OCI-LY7 (cell line): ENCODE measurements at regions not wholly inside any gene's neighbourhood (a gene's known extent, or its start where the extent isn't known, plus 50 kb on each side); places are given as distances from the start of the nearest gene placed in this dataset.

Source experiments
- BruUV-seq: library from RNA; stranded (reverse); fragments of 400-500 nt; replicated peaks from 2 replicates; lab custom pipeline; 2021; lab: Mats Ljungman, UMichigan
- CTCF ChIA-PET: fragments of 300-600 bp; sonication (Branson Sonifier 250); formaldehyde crosslinking; loops from one replicate; lab custom pipeline; 2022; ENCODE audit warnings: antibody characterized with exemption; ENCODE audit not compliant: unreplicated experiment; lab: Charles Lee
- POLR2A ChIA-PET: fragments of 300-600 bp; sonication (Branson Sonifier 250); formaldehyde crosslinking; loops from one replicate; lab custom pipeline; 2022; ENCODE audit warnings: antibody characterized with exemption; lab: Charles Lee
- DNase-seq: peaks from one replicate; pipeline ENCODE4 v3.0.0-alpha.2; 2015; ENCODE audit warnings: low spot score
- H2AFZ ChIP-seq: fragments of 200-600 bp; sonication (generic), shearing (Covaris generic); 2 replicates; pipeline ENCODE4 v1.6.1; 2014; ENCODE audit warnings: mild to moderate bottlenecking, antibody characterized with exemption, low read length, moderate library complexity
- H3K27ac ChIP-seq: fragments of 200-600 bp; sonication (generic); 2 replicates; pipeline ENCODE4 v1.5.1; 2014; ENCODE audit warnings: mixed run types, low read depth, mild to moderate bottlenecking, moderate library complexity, low read length, inconsistent platforms; ENCODE audit not compliant: poor library complexity, severe bottlenecking
- H3K36me3 ChIP-seq: fragments of 200-600 bp; sonication (generic); 2 replicates; pipeline ENCODE4 v1.6.1; 2014; ENCODE audit warnings: mild to moderate bottlenecking, antibody characterized with exemption, low read length, moderate library complexity, mixed read lengths; ENCODE audit not compliant: insufficient read depth
- H3K4me1 ChIP-seq: fragments of 200-600 bp; sonication (generic); 2 replicates; pipeline ENCODE4 v1.5.1; 2014; ENCODE audit warnings: mild to moderate bottlenecking, low read length; ENCODE audit not compliant: insufficient read depth, poor library complexity, severe bottlenecking
- H3K4me2 ChIP-seq: fragments of 200-600 bp; sonication (generic); 2 replicates; pipeline ENCODE4 v1.6.1; 2014; ENCODE audit warnings: mild to moderate bottlenecking, low read length
- H3K4me3 ChIP-seq: fragments of 200-600 bp; sonication (generic); 2 replicates; pipeline ENCODE4 v1.5.1; 2014; ENCODE audit warnings: mild to moderate bottlenecking, low read depth, low read length; ENCODE audit not compliant: poor library complexity, severe bottlenecking
- H3K79me2 ChIP-seq: fragments of 200-600 bp; sonication (generic); 2 replicates; pipeline ENCODE4 v1.6.1; 2016; ENCODE audit warnings: low read depth, mild to moderate bottlenecking, low read length, moderate library complexity, mixed read lengths; ENCODE audit not compliant: insufficient read depth
- H3K9me2 ChIP-seq: fragments of 200-600 bp; sonication (generic); 2 replicates; pipeline ENCODE4 v1.6.1; 2016; ENCODE audit warnings: mild to moderate bottlenecking, low read length, mixed read lengths; ENCODE audit not compliant: insufficient read depth
- H3K9me3 ChIP-seq: fragments of 200-600 bp; sonication (generic); 2 replicates; pipeline ENCODE4 v1.6.1; 2014; ENCODE audit warnings: mild to moderate bottlenecking, mixed run types, low read length, mixed read lengths
- H4K20me1 ChIP-seq: fragments of 200-600 bp; sonication (generic); 2 replicates; pipeline ENCODE4 v1.6.1; 2014; ENCODE audit warnings: mild to moderate bottlenecking, antibody characterized with exemption, low read length, moderate library complexity, mixed read lengths; ENCODE audit not compliant: insufficient read depth
- EZH2phosphoT487 ChIP-seq: fragments of 200-600 bp; sonication (generic); IDR thresholded peaks from 2 replicates; pipeline ENCODE4 v1.6.1; 2018; ENCODE audit warnings: low read depth, borderline replicate concordance, mild to moderate bottlenecking, mixed run types, antibody characterized with exemption, low read length, moderate library complexity, mixed read lengths
- intact Hi-C: fragments of 100-400 bp; cut with micrococcal nuclease; formaldehyde crosslinking; loops from one replicate; pipeline ENCODE4 v1.10.0; 2022; ENCODE audit not compliant: unreplicated experiment
- TF ChIP-seq, protein P1 (sequence below): fragments of 200-600 bp; sonication (generic); conservative IDR thresholded peaks from 2 replicates; pipeline ENCODE4 v1.5.1; 2014; ENCODE audit warnings: mild to moderate bottlenecking, antibody characterized with exemption, low read length, moderate library complexity, mixed read lengths

GRCh38 chr14:99052467-99052866, 219.5 kb downstream of the BCL11B start:
- no peak for DNase-seq
- POLR2A ChIA-PET = interaction anchor here (1.3 kb wide), 1 partner anchor 17 kb away, joined by 3 read pairs; no protein-coding TSS in a partner anchor

GRCh38 chr14:99055019-99055418, 217.0 kb downstream of the BCL11B start:
- Histone ChIP-seq H3K4me3 (no peak overlapping the region), H4K20me1 (no peaks in the 10 kb centered on the region), H3K9me2 (no peaks in the 10 kb centered on the region), H3K27ac (no peak overlapping the region), H2AFZ (no peak overlapping the region), H3K36me3 (no peaks in the 10 kb centered on the region), H3K79me2 (no peaks in the 10 kb centered on the region), H3K9me3 (peaks cover 12% of the 10 kb centered on the region; the same call in 1 of the 2 replicates), H3K4me1 (no peaks in the 10 kb centered on the region), H3K4me2 (no peak overlapping the region)
- no TSS peak for BruUV-seq
- ChIA-PET CTCF (no interaction called here), POLR2A (no interaction called here)
- DNase-seq = no peak
- intact Hi-C loops = no loop called here
- TF ChIP-seq, protein P1, sequence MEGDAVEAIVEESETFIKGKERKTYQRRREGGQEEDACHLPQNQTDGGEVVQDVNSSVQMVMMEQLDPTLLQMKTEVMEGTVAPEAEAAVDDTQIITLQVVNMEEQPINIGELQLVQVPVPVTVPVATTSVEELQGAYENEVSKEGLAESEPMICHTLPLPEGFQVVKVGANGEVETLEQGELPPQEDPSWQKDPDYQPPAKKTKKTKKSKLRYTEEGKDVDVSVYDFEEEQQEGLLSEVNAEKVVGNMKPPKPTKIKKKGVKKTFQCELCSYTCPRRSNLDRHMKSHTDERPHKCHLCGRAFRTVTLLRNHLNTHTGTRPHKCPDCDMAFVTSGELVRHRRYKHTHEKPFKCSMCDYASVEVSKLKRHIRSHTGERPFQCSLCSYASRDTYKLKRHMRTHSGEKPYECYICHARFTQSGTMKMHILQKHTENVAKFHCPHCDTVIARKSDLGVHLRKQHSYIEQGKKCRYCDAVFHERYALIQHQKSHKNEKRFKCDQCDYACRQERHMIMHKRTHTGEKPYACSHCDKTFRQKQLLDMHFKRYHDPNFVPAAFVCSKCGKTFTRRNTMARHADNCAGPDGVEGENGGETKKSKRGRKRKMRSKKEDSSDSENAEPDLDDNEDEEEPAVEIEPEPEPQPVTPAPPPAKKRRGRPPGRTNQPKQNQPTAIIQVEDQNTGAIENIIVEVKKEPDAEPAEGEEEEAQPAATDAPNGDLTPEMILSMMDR = no peak
- TF ChIP-seq EZH2phosphoT487 = no peak

More at GRCh38 chr14:99052467-99052866, 219.5 kb downstream of the BCL11B start:
- Histone ChIP-seq H3K27ac (no peak overlapping the region), H3K36me3 (no peaks in the 10 kb centered on the region), H3K9me2 (no peaks in the 10 kb centered on the region), H3K4me3 (no peak overlapping the region), H3K4me2 (no peak overlapping the region), H3K9me3 (peaks cover 12% of the 10 kb centered on the region; the same call in 1 of the 2 replicates), H3K4me1 (no peaks in the 10 kb centered on the region), H2AFZ (no peak overlapping the region), H4K20me1 (no peaks in the 10 kb centered on the region), H3K79me2 (no peaks in the 10 kb centered on the region)
- no TSS peak for BruUV-seq
- TF ChIP-seq EZH2phosphoT487 = no peak
- TF ChIP-seq, protein P1 = no peak
- CTCF ChIA-PET = no interaction called here
- intact Hi-C loops = no loop called here

DNA sequence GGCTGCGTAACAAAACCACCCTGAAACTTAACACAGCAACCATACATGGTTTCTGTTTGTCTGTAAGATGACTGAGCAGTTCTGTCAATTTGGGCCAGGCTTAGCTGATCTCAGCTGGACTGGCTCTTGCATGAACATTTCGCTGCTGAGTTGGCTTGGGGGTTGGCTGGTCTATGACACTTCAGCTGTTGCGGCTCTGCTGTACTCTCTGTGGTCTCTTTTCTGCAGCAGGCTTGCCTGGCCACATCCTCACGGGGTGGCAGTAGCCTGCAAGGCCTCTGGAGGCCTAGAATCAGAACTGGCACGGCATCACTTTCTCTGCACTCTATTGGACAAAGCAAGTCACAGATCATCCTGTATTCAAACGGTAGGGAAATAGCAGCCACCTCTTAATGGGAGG, 216.2 kb downstream of the BCL11B start:
- CTCF ChIA-PET = no interaction called here
- Histone ChIP-seq H4K20me1 (no peaks in the 10 kb centered on the region), H3K9me2 (no peaks in the 10 kb centered on the region), H2AFZ (no peak overlapping the region), H3K36me3 (no peaks in the 10 kb centered on the region), H3K9me3 (peaks cover 12% of the 10 kb centered on the region; the same call in 1 of the 2 replicates), H3K4me1 (no peaks in the 10 kb centered on the region), H3K4me2 (no peak overlapping the region), H3K4me3 (no peak overlapping the region), H3K79me2 (no peaks in the 10 kb centered on the region), H3K27ac (no peak overlapping the region)
- POLR2A ChIA-PET = no interaction called here
- BruUV-seq = no TSS peak
- DNase-seq = no peak
- intact Hi-C loops = no loop called here
- TF ChIP-seq, protein P1 = no peak
- no peak for TF ChIP-seq EZH2phosphoT487
